SHP77 treated with DMSO at 0.1 percent for 48 hours (cell line): ENCODE measurements at regions not wholly inside any gene's neighbourhood (a gene's known extent, or its start where the extent isn't known, plus 50 kb on each side); places are given as distances from the start of the nearest gene placed in this dataset.
"Not testable (repeated sequence)": the region's sequence is repeated elsewhere in the genome, so short reads cannot be mapped to it uniquely, and the experiment has no call there.

ENCODE experiments used
- DNase-seq: peaks from one replicate; lab custom pipeline; 2025; lab: John Stamatoyannopoulos, UW

GRCh38 chr13:62510906-62511655, 1095.4 kb upstream of the PCDH20 start:
- no peak for DNase-seq

GRCh38 chr13:62502588-62502987, 1086.9 kb upstream of the PCDH20 start:
- no peak for DNase-seq

- DNase-seq = no peak
Observed at GRCh38 chr13:62489731-62490130, 1074.1 kb upstream of the PCDH20 start.

- DNase-seq = no peak
Observed at GRCh38 chr13:62483774-62484173, 1068.1 kb upstream of the PCDH20 start.

- DNase-seq = no peak
Observed at GRCh38 chr13:62482351-62482750, 1066.7 kb upstream of the PCDH20 start.

- no peak for DNase-seq
Observed at GRCh38 chr13:62473944-62474237, 1058.2 kb upstream of the PCDH20 start.

- no peak for DNase-seq
Observed at GRCh38 chr13:62473190-62473943, 1057.7 kb upstream of the PCDH20 start.

- no peak for DNase-seq
Observed at GRCh38 chr13:62453761-62454160, 1038.1 kb upstream of the PCDH20 start.

GRCh38 chr13:62450759-62451158, 1035.1 kb upstream of the PCDH20 start:
- no peak for DNase-seq

- DNase-seq = not testable (repeated sequence)
Observed at GRCh38 chr13:62447771-62448382, 1032.2 kb upstream of the PCDH20 start.

GRCh38 chr13:62444805-62445204, 1029.2 kb upstream of the PCDH20 start:
- DNase-seq = no peak

- no peak for DNase-seq
Observed at GRCh38 chr13:62434081-62434480, 1018.4 kb upstream of the PCDH20 start.

- no peak for DNase-seq
Observed at GRCh38 chr13:62433660-62434059, 1018.0 kb upstream of the PCDH20 start.

GRCh38 chr13:62432906-62433305, 1017.3 kb upstream of the PCDH20 start:
- no peak for DNase-seq

- DNase-seq = no peak
Observed at GRCh38 chr13:62432295-62432694, 1016.6 kb upstream of the PCDH20 start.

GRCh38 chr13:62431852-62432251, 1016.2 kb upstream of the PCDH20 start:
- no peak for DNase-seq

- DNase-seq = no peak
Observed at GRCh38 chr13:62418872-62419271, 1003.2 kb upstream of the PCDH20 start.

GRCh38 chr13:62418376-62418775, 1002.7 kb upstream of the PCDH20 start:
- DNase-seq = no peak

GRCh38 chr13:62407871-62408270, 992.2 kb upstream of the PCDH20 start:
- DNase-seq = no peak

GRCh38 chr13:62388515-62388914, 972.9 kb upstream of the PCDH20 start:
- no peak for DNase-seq

GRCh38 chr13:62387647-62388046, 972.0 kb upstream of the PCDH20 start:
- DNase-seq = no peak

GRCh38 chr13:62379241-62379640, 963.6 kb upstream of the PCDH20 start:
- not testable (repeated sequence) for DNase-seq

GRCh38 chr13:62377838-62378237, 962.2 kb upstream of the PCDH20 start:
- no peak for DNase-seq
